ENCODE measurements at regions not wholly inside any gene's neighbourhood (a gene's known extent, or its start where the extent isn't known, plus 50 kb on each side); places are given as distances from the start of the nearest gene placed in this dataset.
"Not testable (repeated sequence)": the region's sequence is repeated elsewhere in the genome, so short reads cannot be mapped to it uniquely, and the experiment has no call there.

GRCh38 chr4:189001971-189002450, 862.8 kb downstream of the TRIML1 start:
- DNase-seq (ENCODE audit: low read depth): no peak
- TF ChIP-seq CTCF (IDR thresholded peaks at IDR 0.05; ENCODE audit: control insufficient read depth, insufficient read depth, low read depth, low read length, missing control alignments): no peak
- H3K4me3 ChIP-seq (ENCODE audit: control insufficient read depth, low read depth, low read length): no peak overlapping the region

- no peak overlapping the region for H3K4me3 ChIP-seq (ENCODE audit: control insufficient read depth, low read depth, low read length)
- DNase-seq (ENCODE audit: low read depth): no peak
- TF ChIP-seq CTCF (IDR thresholded peaks at IDR 0.05; ENCODE audit: control insufficient read depth, insufficient read depth, low read depth, low read length, missing control alignments): no peak
Measured at GRCh38 chr4:189002475-189002874, 863.2 kb downstream of the TRIML1 start.

- not testable (repeated sequence) for DNase-seq (ENCODE audit: low read depth); H3K4me3 ChIP-seq (ENCODE audit: control insufficient read depth, low read depth, low read length)
Measured at GRCh38 chr4:189010452-189011217, 871.4 kb downstream of the TRIML1 start.

GRCh38 chr4:189021831-189022230, 882.6 kb downstream of the TRIML1 start:
- DNase-seq (ENCODE audit: low read depth): no peak
- TF ChIP-seq CTCF (IDR thresholded peaks at IDR 0.05; ENCODE audit: control insufficient read depth, insufficient read depth, low read depth, low read length, missing control alignments): no peak
- H3K4me3 ChIP-seq (ENCODE audit: control insufficient read depth, low read depth, low read length): no peak overlapping the region

- peak; percentile 14 for DNase-seq (ENCODE audit: low read depth)
- H3K4me3 ChIP-seq (ENCODE audit: control insufficient read depth, low read depth, low read length): no peak overlapping the region
- no peak for TF ChIP-seq CTCF (IDR thresholded peaks at IDR 0.05; ENCODE audit: control insufficient read depth, insufficient read depth, low read depth, low read length, missing control alignments)
Measured at GRCh38 chr4:189022440-189023035, 883.3 kb downstream of the TRIML1 start.

GRCh38 chr4:189029976-189030504, 890.8 kb downstream of the TRIML1 start:
- no peak overlapping the region for H3K4me3 ChIP-seq (ENCODE audit: control insufficient read depth, low read depth, low read length)
- no peak for DNase-seq (ENCODE audit: low read depth)
- no peak for TF ChIP-seq CTCF (IDR thresholded peaks at IDR 0.05; ENCODE audit: control insufficient read depth, insufficient read depth, low read depth, low read length, missing control alignments)

Measured in AG09309 (cell line).